ENCODE measurements at regions not wholly inside any gene's neighbourhood (a gene's known extent, or its start where the extent isn't known, plus 50 kb on each side); places are given as distances from the start of the nearest gene placed in this dataset.

DNA sequence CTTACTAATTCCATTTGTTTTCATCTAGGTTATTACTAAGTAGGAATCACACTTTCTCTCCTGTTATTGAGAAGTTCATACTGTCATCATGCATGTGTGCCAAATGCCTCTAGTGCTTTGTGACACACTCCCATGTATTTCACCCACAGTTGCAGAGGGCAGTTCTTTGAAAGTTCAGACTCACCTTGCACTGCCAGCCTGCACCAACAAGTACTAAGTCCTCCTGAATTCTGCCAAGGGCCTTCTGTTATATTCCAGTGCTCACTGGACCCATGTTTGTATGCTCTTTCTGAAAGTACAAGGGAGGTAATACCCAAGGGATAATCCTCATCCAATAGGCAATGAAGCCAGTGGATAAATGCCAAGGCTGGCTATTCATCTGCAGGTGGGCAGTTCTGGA, 136.6 kb upstream of the ARPP21 start:
- Histone ChIP-seq H3K27me3 (ENCODE audit: control insufficient read depth, insufficient read depth) (no peaks in the 10 kb centered on the region), H3K9me3 (ENCODE audit: control insufficient read depth, low read length) (no peaks in the 10 kb centered on the region), H3K4me3 (ENCODE audit: low read length) (no peak overlapping the region), H3K4me1 (ENCODE audit: control insufficient read depth, insufficient read depth, low read length) (no peaks in the 10 kb centered on the region), H3K27ac (ENCODE audit: low read length) (no peak overlapping the region)
- no peak for DNase-seq
- intact Hi-C loops (cut with DNase I) = no loop called here
- no peak for ATAC-seq

DNA sequence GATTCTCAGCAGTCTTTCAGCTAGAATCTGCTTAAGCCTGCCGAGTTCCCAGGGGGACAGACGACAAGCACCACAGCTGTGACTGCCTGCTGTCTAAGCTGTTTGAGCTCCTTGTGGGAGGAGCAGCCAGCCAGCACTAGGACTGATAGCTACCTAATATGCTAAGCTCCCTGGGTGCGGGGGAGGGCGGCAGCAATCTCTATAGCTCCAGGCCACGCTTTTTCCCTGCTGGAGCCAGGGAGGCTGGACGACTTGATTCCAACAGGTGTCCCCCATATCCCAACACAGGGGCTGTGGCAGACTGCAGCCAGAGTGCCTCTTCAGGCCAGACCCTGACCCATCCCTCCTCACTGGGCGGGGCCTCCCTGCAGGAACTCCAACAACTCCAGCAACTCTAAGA, 134.1 kb upstream of the ARPP21 start:
- intact Hi-C loops (cut with DNase I) = no loop called here
- H3K4me3 ChIP-seq (ENCODE audit: low read length) = no peak overlapping the region
- 30% methylated on average over 7 of the region's 7 CpGs for WGBS
- peak in 2 of 3 donors; percentile 21 to 22 for DNase-seq
- no peaks in the 10 kb centered on the region for H3K9me3 ChIP-seq (ENCODE audit: control insufficient read depth, low read length)
- H3K4me1 ChIP-seq (ENCODE audit: control insufficient read depth, insufficient read depth, low read length) = no peaks in the 10 kb centered on the region
- ATAC-seq = no peak
- no peak overlapping the region for H3K27ac ChIP-seq (ENCODE audit: low read length)
- no peaks in the 10 kb centered on the region for H3K27me3 ChIP-seq (ENCODE audit: control insufficient read depth, insufficient read depth)

- DNase-seq = no peak
These were observed 133.6 kb upstream of the ARPP21 start for GRCh38 chr3:35505772-35506171.

GRCh38 chr3:35519936-35520335, 119.4 kb upstream of the ARPP21 start:
- ATAC-seq (no peak), DNase-seq (no peak)
- Histone ChIP-seq H3K9me3 (ENCODE audit: control insufficient read depth, low read length) (no peaks in the 10 kb centered on the region), H3K4me1 (ENCODE audit: control insufficient read depth, insufficient read depth, low read length) (no peaks in the 10 kb centered on the region), H3K27ac (ENCODE audit: low read length) (no peak overlapping the region), H3K27me3 (ENCODE audit: control insufficient read depth, insufficient read depth) (no peaks in the 10 kb centered on the region), H3K4me3 (ENCODE audit: low read length) (no peak overlapping the region)
- intact Hi-C loops (cut with DNase I) = no loop called here

More at GRCh38 chr3:35505772-35506171, 133.6 kb upstream of the ARPP21 start:
- Histone ChIP-seq H3K4me3 (ENCODE audit: low read length) (no peak overlapping the region), H3K27ac (ENCODE audit: low read length) (no peak overlapping the region), H3K9me3 (ENCODE audit: control insufficient read depth, low read length) (no peaks in the 10 kb centered on the region), H3K27me3 (ENCODE audit: control insufficient read depth, insufficient read depth) (no peaks in the 10 kb centered on the region), H3K4me1 (ENCODE audit: control insufficient read depth, insufficient read depth, low read length) (no peaks in the 10 kb centered on the region)
- no peak for ATAC-seq
- WGBS = 92% methylated on average over 3 of the region's 3 CpGs
- intact Hi-C loops (cut with DNase I) = no loop called here

DNA sequence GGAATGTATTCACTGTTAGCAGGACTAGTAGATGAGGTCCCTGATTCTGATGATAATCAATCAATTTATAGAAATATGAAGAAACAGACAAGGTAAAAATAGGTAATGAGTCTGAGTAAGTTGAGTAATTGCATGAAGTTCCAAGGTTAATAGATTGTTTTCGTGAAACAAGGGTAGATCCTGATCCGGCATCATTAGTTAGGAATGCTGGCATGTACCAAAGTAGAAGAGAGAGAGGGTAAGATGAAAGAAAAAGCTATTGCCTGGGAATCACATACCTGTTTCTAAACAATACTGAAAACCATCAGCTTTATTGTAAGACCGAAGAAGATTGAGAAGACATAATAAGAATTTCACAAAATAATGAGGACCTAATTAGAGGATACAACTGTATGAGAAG, 118.1 kb upstream of the ARPP21 start:
- WGBS = 90% methylated on average over 3 of the region's 3 CpGs
- DNase-seq (no peak), ATAC-seq (no peak)
- H3K27ac ChIP-seq (ENCODE audit: low read length) = no peak overlapping the region
- no peaks in the 10 kb centered on the region for H3K27me3 ChIP-seq (ENCODE audit: control insufficient read depth, insufficient read depth)
- intact Hi-C loops (cut with DNase I) = no loop called here
- H3K9me3 ChIP-seq (ENCODE audit: control insufficient read depth, low read length) = no peaks in the 10 kb centered on the region
- no peak overlapping the region for H3K4me3 ChIP-seq (ENCODE audit: low read length)
- no peaks in the 10 kb centered on the region for H3K4me1 ChIP-seq (ENCODE audit: control insufficient read depth, insufficient read depth, low read length)

DNA sequence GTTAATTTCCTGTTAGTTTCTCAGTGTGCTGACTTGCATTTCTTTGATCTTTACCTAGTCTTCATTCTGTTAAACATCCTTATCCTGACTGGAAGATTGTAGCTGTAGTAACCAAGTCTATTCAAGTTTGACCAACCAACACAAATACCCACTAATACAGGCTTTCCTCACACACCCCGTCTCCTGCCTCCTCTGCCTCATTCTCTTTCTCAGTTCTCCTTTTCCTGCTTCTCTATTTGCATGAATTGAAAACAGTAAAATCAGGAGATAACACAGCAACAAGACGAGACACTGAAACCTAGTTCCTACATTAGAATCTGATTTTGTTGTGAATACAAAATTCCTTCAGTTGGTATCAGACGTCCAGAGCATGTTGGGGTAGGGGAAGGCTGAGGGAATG, 116.9 kb upstream of the ARPP21 start:
- Histone ChIP-seq H3K27ac (ENCODE audit: low read length) (no peak overlapping the region), H3K4me1 (ENCODE audit: control insufficient read depth, insufficient read depth, low read length) (no peaks in the 10 kb centered on the region), H3K4me3 (ENCODE audit: low read length) (no peak overlapping the region), H3K27me3 (ENCODE audit: control insufficient read depth, insufficient read depth) (no peaks in the 10 kb centered on the region), H3K9me3 (ENCODE audit: control insufficient read depth, low read length) (no peaks in the 10 kb centered on the region)
- DNase-seq (no peak), ATAC-seq (no peak)
- WGBS = 78% methylated on average over 3 of the region's 3 CpGs
- intact Hi-C loops (cut with DNase I) = no loop called here

GRCh38 chr3:35523074-35523473, 116.3 kb upstream of the ARPP21 start:
- Histone ChIP-seq H3K9me3 (ENCODE audit: control insufficient read depth, low read length) (no peaks in the 10 kb centered on the region), H3K27me3 (ENCODE audit: control insufficient read depth, insufficient read depth) (no peaks in the 10 kb centered on the region), H3K27ac (ENCODE audit: low read length) (no peak overlapping the region), H3K4me1 (ENCODE audit: control insufficient read depth, insufficient read depth, low read length) (no peaks in the 10 kb centered on the region), H3K4me3 (ENCODE audit: low read length) (no peak overlapping the region)
- no peak for ATAC-seq
- intact Hi-C loops (cut with DNase I) = no loop called here
- no peak for DNase-seq
- WGBS = 88% methylated on average over 4 of the region's 4 CpGs

- Histone ChIP-seq H3K4me1 (ENCODE audit: control insufficient read depth, insufficient read depth, low read length) (no peaks in the 10 kb centered on the region), H3K9me3 (ENCODE audit: control insufficient read depth, low read length) (no peaks in the 10 kb centered on the region), H3K27me3 (ENCODE audit: control insufficient read depth, insufficient read depth) (no peaks in the 10 kb centered on the region), H3K27ac (ENCODE audit: low read length) (no peak overlapping the region), H3K4me3 (ENCODE audit: low read length) (no peak overlapping the region)
- WGBS = 52% methylated on average over 4 of the region's 4 CpGs
- DNase-seq (no peak), ATAC-seq (no peak)
- intact Hi-C loops (cut with DNase I) = no loop called here
These were observed 115.5 kb upstream of the ARPP21 start for GRCh38 chr3:35523838-35524237.

DNA sequence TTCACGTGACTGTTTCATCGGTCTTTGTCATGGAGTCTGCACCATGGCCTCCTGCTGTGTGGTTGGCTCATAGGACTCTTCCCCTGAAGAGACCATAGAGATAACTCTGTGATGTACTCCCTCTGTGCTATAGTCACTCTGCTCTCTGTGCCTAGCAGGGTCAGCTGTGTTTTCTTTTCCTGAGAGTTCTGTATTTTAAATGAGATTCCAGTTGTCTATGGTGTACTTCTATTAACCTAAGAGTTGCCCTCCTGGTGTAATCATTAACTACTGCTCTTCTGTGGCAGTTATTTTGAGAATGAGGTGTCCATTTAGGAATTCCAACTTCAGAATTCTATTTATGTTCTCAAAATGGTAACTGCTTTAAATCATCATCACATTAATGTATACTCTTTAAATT, 114.5 kb upstream of the ARPP21 start:
- DNase-seq (no peak), ATAC-seq (no peak)
- Histone ChIP-seq H3K27ac (ENCODE audit: low read length) (no peak overlapping the region), H3K27me3 (ENCODE audit: control insufficient read depth, insufficient read depth) (no peaks in the 10 kb centered on the region), H3K4me3 (ENCODE audit: low read length) (no peak overlapping the region), H3K4me1 (ENCODE audit: control insufficient read depth, insufficient read depth, low read length) (no peaks in the 10 kb centered on the region), H3K9me3 (ENCODE audit: control insufficient read depth, low read length) (no peaks in the 10 kb centered on the region)
- 94% methylated on average over 2 of the region's 2 CpGs for WGBS
- intact Hi-C loops (cut with DNase I) = no loop called here

DNA sequence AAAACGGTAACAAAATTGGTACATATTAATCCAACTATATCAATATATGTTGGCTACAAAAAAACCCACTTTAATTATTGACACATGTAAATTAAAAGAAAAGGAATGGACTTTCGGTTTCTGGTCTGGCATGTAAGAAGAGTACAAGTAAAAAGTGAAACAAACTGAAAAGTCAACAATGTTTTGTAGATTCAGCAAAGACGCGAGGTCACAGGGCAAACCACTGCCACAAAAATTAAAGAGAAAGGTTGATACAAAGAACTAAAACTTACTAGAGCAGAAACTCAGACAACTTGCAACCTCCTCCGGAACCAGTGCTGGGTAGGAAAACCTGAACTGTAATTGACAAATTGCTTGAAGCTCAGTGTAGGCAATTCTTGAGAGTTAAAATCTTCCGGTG, 110.6 kb upstream of the ARPP21 start:
- H3K4me1 ChIP-seq (ENCODE audit: control insufficient read depth, insufficient read depth, low read length) = no peaks in the 10 kb centered on the region
- H3K4me3 ChIP-seq (ENCODE audit: low read length) = no peak overlapping the region
- ATAC-seq (no peak), DNase-seq (no peak)
- no peak overlapping the region for H3K27ac ChIP-seq (ENCODE audit: low read length)
- H3K27me3 ChIP-seq (ENCODE audit: control insufficient read depth, insufficient read depth) = no peaks in the 10 kb centered on the region
- H3K9me3 ChIP-seq (ENCODE audit: control insufficient read depth, low read length) = no peaks in the 10 kb centered on the region
- intact Hi-C loops (cut with DNase I) = no loop called here
- 91% methylated on average over 6 of the region's 6 CpGs for WGBS

DNA sequence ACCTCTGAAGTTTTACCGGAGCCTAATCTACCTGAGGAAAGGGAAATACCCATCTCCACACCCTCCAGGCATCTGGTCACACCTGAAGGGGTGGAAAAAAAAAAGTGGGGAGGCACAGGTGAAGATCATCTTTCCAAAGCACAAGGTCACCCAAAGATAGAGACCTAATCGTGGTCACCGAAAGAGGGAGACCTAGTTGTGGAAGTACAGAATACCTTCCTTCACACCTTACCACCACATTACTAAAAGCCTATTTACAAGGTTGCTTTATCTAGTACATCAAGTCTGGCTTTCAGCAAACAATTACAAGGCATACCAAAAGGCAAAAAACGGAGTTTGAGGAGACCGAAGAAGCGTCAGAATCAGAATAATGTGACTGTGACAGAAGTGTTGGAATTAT, 110.0 kb upstream of the ARPP21 start:
- Histone ChIP-seq H3K4me3 (ENCODE audit: low read length) (no peak overlapping the region), H3K27ac (ENCODE audit: low read length) (no peak overlapping the region), H3K4me1 (ENCODE audit: control insufficient read depth, insufficient read depth, low read length) (no peaks in the 10 kb centered on the region), H3K27me3 (ENCODE audit: control insufficient read depth, insufficient read depth) (no peaks in the 10 kb centered on the region), H3K9me3 (ENCODE audit: control insufficient read depth, low read length) (no peaks in the 10 kb centered on the region)
- DNase-seq (no peak), ATAC-seq (no peak)
- intact Hi-C loops (cut with DNase I) = no loop called here
- 87% methylated on average over 6 of the region's 6 CpGs for WGBS

DNA sequence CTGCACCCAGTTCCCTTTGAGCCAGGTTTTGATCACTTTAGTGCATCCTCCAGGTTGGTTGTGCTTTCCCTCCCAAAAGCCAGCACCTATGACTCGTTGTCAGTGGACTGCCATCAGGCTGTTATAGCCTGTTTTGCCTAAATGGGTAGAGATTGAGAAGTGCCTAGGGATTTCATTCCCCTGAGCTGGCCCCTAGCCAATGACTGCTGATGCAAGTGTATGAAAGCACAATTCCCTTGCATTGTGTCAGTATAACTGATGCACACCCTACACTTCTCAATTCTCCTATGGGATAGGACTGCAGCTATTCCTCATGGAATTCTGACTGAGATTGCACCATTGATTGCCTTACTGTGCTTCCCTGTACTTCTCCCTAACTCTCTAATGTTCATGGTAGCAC, 102.1 kb upstream of the ARPP21 start:
- peak in 1 of 3 donors; percentile 28 for DNase-seq
- Histone ChIP-seq H3K4me3 (ENCODE audit: low read length) (no peak overlapping the region), H3K9me3 (ENCODE audit: control insufficient read depth, low read length) (no peaks in the 10 kb centered on the region), H3K27ac (ENCODE audit: low read length) (no peak overlapping the region), H3K4me1 (ENCODE audit: control insufficient read depth, insufficient read depth, low read length) (no peaks in the 10 kb centered on the region), H3K27me3 (ENCODE audit: control insufficient read depth, insufficient read depth) (no peaks in the 10 kb centered on the region)
- no peak for ATAC-seq
- intact Hi-C loops (cut with DNase I) = no loop called here
- 54% methylated on average over 1 of the region's 1 CpG for WGBS

All from right cardiac atrium (tissue), 5 donors.